HG03342 (cell line): ENCODE measurements at regions not wholly inside any gene's neighbourhood (a gene's known extent, or its start where the extent isn't known, plus 50 kb on each side); places are given as distances from the start of the nearest gene placed in this dataset.
"Not testable (repeated sequence)": the region's sequence is repeated elsewhere in the genome, so short reads cannot be mapped to it uniquely, and the experiment has no call there.

Experiments used
- ATAC-seq: cut with Tn5 transposase; IDR thresholded peaks from one replicate; pipeline ENCODE4 v1.9.1; 2021; ENCODE audit warnings: mild to moderate bottlenecking, moderate library complexity; ENCODE audit not compliant: unreplicated experiment

GRCh38 chr13:24992946-24993345 is 103.0 kb upstream of the PABPC3 start:
- not testable (repeated sequence) for ATAC-seq

GRCh38 chr13:24995225-24995804 is 100.6 kb upstream of the PABPC3 start:
- no peak for ATAC-seq

GRCh38 chr13:24997367-24997967 is 98.5 kb upstream of the PABPC3 start:
- no peak for ATAC-seq

GRCh38 chr13:24998433-24998832 is 97.5 kb upstream of the PABPC3 start:
- no peak for ATAC-seq

GRCh38 chr13:25001476-25002206 is 94.3 kb upstream of the PABPC3 start:
- ATAC-seq: no peak

GRCh38 chr13:25002311-25002710 is 93.6 kb upstream of the PABPC3 start:
- not testable (repeated sequence) for ATAC-seq

- ATAC-seq: not testable (repeated sequence)
These were observed 91.4 kb upstream of the PABPC3 start for GRCh38 chr13:25004489-25004888.

GRCh38 chr13:25005050-25005497 is 90.9 kb upstream of the PABPC3 start:
- not testable (repeated sequence) for ATAC-seq

GRCh38 chr13:25007389-25007788 is 88.5 kb upstream of the PABPC3 start:
- not testable (repeated sequence) for ATAC-seq

GRCh38 chr13:25014398-25014973 is 81.5 kb upstream of the PABPC3 start:
- not testable (repeated sequence) for ATAC-seq

GRCh38 chr13:25017176-25017575 is 78.8 kb upstream of the PABPC3 start:
- ATAC-seq: not testable (repeated sequence)

- ATAC-seq: not testable (repeated sequence)
These were observed 77.9 kb upstream of the PABPC3 start for GRCh38 chr13:25017808-25018728.

- ATAC-seq: no peak
These were observed 77.2 kb upstream of the PABPC3 start for GRCh38 chr13:25018729-25019115.

- not testable (repeated sequence) for ATAC-seq
These were observed 76.2 kb upstream of the PABPC3 start for GRCh38 chr13:25019741-25020140.

- no peak for ATAC-seq
These were observed 71.8 kb upstream of the PABPC3 start for GRCh38 chr13:25024175-25024574.

- no peak for ATAC-seq
These were observed 63.8 kb upstream of the PABPC3 start for GRCh38 chr13:25032160-25032559.

GRCh38 chr13:25034173-25034572 is 61.8 kb upstream of the PABPC3 start:
- no peak for ATAC-seq

GRCh38 chr13:25037057-25037813 is 58.7 kb upstream of the PABPC3 start:
- ATAC-seq: peak; percentile 58

- no peak for ATAC-seq
These were observed 53.6 kb upstream of the PABPC3 start for GRCh38 chr13:25042151-25042865.
